Stimulated activated CD4-positive, alpha-beta T cell treated with anti-CD3 and anti-CD28 coated beads, Interleukin-1b, Interleukin-23, amount 100 ng/mL, for 4 hours (primary cell): ENCODE measurements at regions not wholly inside any gene's neighbourhood (a gene's known extent, or its start where the extent isn't known, plus 50 kb on each side); places are given as distances from the start of the nearest gene placed in this dataset.
A peak's percentile ranks its signal among the peaks of the same experiment; 100 is the strongest.

Source experiments
- DNase-seq, 2 donors: peaks; one replicate each; pipeline ENCODE4 v3.0.0-alpha.2; 2020; ENCODE audit warnings: low read depth in 2 of 2

DNA sequence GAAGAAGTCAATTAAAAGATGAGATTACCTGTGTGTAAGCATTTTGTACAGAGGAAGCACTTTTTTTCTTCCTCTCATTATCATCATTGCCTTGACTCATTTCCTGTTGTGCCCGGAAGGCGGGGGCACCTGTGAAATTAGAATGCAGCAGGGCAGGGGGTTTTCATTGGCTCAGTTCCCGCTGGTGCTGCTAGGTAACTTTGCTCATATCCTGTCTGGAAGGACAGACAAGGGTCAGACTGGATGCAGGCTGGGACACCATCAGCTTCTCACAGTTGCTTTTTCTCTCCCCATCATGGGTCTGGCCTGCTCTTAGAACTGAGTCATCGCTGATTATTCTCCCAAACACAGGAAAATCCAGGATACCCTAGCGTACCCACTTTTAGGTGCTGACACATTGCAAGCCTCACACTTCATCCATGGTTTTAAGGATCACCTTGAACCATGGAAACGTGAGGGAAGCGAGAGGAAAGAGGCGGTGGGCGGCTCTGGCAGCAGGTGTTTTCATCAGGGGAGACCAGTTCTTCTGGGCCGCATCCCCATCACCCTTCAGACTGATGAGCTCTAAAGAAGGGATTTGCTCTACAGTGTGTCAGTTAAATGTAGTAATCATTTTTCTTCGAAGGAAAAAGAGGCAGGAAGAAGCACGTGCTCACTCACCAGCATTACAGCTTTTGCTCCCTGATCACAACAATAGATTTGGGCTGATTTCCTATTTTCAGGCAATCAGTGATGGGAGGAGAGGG, 195.7 kb upstream of the SASH1 start:
- DNase-seq, result peak; percentile 30 to 32

DNA sequence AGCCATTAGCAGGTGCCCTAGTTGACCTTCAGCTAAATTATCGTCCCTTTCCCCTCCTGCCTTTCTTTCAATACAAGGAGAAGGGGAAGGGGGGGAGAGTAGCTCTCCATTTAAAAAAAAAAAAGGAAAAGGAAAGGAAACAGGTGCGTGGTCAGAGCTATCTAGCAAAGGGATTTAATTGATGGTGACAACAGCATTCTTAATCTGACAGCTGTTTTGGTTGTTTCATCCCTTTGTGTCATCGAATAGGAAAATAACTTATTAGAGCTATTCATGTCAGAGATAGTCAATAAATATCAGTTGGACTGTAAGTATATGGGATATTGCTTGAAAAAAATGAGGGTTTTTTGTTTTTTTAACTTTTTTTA, 195.2 kb upstream of the SASH1 start:
- no peak for DNase-seq

DNA sequence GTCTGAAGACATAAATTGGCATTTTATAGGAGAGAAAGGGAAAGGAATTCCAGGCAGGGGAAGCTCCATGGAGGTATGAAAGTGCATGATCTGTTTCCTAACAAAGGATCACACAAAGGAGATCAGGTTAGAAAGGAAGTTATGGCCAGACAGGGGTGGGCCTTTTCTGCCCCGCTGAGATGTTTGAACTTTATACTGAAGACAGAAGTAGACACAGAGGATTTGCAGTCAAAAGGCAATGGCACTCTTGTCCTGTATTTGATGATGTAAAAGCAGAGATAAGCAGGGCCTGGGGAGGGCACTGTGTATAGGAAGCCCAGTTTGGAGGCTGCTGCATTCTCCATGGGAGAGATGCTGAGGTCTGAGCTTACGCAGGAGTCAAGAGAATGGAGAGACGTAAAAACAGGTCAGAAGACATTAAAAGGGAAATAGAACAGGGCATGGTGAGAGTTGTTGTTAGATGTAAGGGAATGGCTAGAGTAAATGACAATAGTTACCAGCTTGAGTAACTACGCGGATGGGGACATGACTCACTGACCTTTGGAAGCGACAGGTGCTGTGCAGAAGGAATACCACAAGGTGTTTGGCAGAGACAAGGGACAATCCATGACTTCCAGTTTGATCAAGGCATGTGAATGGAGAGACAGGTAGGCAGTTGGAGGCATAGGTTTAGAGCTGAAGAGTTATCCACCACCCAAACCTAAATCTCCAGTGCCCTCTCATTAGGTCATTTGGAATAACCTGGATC, 190.6 kb upstream of the SASH1 start:
- no peak for DNase-seq

DNA sequence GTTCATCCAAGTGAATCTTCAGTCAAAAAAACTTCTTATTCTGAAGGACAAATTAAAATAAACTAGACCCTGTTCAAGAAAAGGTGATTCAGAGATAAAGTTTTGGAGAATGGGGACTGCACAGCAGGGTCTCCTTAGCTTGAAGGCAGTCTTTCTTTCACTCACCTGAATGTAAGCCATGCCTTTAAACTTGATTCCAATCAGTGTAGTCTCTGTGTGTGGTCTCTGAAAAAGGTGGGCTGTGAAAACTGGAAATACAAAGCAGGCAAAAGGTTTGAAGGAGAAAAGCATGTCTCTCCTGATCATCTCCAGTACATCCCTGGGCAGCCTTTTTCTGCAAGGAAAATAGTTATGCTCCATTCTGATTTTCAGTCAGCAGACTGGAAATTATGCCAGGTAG, 188.0 kb upstream of the SASH1 start:
- DNase-seq, result no peak

DNA sequence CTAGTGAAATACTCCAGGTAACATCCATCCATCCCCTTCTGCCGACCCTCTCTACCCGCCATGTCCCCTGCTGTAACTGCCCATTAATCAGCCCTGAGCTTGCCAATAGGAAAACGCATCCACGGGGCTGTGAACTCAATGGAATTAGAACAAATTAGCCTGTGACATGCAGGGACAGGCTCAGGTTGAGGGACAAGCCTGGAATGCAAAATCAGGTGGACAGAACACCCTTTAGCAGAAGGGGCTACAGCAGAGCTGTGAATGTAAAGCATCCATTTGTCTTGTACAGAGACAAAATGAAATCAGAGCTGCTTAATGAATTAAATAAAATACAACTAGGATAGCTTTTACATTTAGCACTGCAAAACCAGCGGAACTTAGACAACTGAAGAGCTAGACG, 187.3 kb upstream of the SASH1 start:
- DNase-seq, result no peak

DNA sequence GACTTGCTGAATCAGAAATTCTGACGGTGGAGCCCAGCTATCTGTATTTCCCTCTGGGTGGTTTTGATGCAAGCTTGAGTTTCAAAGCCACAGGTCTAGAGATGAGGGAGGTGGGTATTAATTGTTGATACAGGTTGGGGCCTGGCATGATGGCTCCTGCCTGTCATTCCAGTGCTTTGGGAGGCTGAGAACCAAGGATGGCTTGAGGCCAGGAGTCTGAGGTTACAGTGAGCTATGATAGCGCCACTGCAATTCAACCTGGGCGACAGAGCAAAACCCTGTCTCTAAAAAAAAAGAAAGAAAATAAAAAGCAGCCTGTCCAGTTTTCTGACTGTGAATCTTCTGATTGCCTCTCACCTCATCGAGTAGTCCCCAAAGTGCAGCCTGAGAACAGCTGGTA, 184.8 kb upstream of the SASH1 start:
- DNase-seq, result no peak

DNA sequence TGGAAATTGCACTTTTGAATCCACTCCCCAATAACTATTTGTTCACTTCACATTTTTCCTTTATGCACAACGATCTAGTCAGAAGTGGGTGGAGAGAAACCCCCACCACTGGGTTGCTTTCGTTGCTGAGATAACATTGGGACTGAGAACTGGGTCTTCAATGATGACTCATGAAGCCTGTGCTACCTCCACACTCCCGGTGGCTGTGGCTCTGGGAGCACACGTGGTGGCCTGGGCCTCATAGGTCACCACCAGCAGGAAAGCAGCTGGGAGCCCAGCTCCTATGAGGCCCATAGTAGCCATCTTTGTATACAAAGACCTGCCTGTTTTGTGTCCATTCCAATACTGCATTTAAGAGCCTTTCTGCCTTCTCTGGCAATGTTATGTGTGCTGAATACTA, 178.0 kb upstream of the SASH1 start:
- DNase-seq, result no peak

DNA sequence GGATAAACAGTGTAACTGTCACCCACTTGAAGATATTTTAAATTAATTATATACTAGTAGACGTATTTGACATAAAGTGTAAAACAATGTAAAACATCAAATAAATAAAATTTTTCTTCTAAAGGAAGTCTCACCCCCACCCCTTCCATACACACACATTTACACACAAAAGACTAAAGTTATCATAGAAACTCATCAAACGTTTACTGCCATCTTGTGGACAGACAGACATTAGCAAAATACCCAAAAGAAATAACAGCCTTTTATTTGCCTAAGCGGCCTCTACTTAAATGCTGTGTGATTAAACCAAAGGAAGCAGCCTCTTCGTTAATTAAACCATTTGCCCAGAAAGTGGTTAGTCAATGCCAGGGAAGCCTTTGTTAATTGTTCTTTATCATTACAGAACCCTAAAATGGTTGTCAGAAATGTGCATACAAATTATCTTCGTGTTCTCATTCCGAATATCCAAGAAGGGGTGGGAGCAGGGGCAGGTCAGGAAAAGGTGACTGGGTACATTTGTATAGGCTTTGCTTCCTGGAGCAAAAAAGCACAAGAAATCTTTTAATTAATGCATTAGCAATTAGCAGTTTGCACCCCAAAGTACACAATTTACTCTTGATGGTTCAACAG, 176.2 kb upstream of the SASH1 start:
- no peak for DNase-seq

DNA sequence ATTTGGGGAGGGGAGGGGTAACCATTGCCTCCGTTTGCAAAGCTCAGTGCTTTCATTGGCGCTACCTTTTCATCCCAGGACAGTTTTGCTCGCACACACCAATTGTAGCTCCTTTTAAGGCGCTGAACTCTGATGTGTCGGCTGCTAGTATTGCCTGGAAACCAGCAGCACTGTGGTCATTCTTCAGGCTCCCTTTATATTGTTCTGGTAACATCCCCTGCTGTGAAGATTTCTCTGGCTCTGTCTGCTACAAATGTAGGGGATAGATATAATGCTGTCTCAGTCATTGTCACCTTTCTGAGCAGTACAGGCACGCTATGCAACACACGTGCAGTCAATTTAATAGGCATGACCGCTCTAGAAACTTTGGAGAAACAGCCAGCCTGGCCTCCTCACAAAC, 172.9 kb upstream of the SASH1 start:
- DNase-seq, result no peak

DNA sequence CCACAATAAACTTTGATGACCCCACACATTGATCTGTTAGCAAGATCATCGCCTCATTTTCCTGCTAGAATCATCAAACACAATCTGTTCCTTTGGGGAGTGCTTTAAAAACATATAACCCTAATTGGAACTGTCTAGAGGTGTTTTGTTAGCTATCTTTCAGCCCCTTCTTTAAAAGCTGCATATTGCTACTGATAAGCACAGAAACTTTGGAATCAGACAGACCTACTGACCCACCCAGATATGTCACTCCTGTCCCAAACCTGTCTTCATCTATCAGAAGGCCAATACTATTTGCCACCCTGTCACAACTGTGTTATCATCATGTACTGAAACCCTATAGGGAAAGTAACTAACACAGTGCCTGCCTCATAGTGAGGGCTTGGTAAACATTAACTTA, 172.4 kb upstream of the SASH1 start:
- no peak for DNase-seq

DNA sequence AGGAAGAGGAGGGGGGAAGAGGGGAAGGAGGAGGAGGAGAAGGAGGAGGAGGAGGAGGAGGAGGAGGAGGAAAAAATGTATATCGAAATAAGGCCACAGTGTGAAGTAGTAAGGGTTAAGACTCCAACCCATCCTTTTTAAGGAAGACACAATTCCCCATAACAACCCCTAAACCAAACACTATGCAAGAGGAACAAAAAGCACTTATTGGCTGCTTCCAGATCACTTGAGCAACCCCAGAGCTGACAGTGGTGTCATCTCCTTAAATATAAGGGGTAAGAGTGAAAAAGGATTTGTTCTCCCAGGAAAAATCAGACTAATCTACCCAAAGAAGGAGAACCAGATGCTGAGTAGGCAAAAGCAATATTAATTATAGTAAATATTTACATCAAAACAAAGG, 169.1 kb upstream of the SASH1 start:
- DNase-seq, result no peak

DNA sequence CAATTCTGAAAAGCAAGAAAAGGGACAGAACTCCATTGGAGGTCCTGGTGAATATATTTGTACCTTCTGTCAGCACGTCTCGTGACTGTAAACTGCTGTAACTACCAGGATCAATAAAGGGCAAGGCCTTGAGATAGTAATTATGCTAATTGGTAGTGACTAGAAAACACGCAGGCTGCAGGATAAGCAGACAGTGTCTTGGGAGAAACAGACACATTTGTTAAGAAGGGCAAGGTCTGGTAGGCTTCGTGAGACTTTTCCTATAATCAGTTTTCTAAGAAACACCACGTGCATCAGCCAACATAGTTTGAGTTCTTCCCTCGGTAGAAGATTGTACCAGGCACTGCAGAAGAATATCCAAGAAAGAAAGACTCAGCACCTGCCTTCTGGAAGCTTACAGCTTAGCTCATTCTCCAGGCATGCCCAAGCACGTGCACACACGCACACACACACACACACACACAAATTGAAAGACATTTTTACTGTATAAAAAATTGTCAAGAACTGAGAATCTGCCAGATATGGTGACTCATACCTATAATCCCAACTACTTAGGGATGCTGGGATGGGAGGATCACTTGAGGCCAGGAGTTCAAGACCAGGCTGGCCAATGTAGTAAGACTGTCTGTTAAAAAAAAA, 167.0 kb upstream of the SASH1 start:
- DNase-seq, result no peak

DNA sequence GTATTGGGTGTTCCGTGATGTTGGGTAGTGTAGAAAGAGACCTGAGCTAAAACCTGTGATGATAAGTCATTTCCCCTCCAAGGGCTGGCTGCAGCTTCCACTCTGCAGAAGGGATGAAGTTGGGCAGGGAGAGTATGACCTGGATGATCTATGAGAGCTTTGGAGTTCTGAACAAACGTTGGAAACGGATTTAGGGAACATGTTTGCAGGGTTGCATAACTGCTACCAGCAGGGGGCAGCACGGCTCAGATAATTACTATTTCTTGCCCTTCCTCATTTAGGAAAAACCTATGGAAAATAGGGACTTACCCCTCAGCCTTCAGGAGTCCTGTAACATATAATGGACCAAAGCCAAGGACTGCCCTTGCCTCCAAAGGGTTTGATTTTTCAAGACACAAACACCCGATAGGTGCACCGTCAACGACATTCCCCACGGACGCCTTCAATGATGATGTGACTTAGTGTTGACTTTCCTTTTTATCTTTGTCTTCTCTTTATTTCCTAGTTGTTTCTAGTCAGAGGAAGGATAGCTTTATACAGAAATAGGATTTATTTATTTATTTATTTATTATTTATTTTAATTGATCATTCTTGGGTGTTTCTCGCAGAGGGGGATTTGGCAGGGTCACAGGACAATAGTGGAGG, 164.9 kb upstream of the SASH1 start:
- peak in 1 of 2 donors; percentile 27 for DNase-seq

DNA sequence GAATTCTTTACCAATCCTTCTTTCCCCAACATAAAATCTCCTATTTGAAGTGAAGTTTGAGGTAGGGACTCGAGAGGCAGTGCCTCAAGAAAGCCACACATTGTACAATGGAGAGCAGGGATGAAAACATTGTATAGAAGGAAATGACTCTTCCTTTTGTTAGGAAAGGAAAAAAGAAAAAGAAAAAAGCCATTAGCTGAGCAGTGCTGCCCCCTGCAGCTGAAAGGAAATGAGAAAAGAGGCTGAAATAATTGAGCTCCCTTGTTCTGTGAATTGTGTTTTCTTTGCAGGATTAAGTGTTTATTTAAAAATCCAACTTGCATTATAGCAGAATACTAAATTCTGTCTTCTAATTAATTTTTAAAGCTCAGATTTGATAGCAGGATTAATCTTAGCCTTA, 162.9 kb upstream of the SASH1 start:
- no peak for DNase-seq

DNA sequence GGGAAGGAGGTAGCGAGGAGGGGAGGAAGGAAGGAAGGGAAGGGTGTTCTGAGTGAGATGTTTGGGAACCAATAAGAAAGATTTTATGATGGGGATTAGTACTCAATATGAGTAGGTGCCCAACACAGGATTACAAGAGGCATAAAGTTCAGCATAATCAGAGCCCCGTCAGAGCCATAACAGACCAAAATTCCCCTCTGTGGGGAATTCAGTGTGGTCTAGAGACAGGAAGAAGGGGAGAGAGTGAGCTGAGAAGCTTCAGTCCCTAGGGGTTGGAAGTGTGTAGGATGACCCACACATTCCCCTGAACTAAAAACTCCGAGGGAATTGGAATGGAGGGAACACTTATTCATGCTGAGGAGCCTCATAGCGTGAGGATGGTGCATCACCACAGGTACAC, 160.3 kb upstream of the SASH1 start:
- no peak for DNase-seq

DNA sequence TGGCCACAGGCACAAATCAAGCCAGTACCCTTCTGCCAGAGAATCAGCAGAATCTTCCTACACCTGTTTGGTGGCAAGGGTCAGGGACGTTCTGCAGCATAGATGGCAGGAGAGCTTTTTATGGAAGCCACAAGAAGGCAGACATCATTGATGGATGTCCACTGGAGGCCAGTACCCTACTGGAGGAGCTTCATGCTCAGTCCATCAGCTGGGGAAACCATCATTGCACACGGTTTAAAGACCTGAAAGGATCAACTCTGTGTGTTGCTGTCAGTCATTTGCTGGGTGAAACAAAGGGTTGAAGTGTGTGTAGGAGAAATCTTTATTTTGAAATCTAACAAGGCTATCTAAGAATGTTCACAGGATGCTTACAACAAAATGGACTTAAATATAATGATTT, 158.9 kb upstream of the SASH1 start:
- no peak for DNase-seq

DNA sequence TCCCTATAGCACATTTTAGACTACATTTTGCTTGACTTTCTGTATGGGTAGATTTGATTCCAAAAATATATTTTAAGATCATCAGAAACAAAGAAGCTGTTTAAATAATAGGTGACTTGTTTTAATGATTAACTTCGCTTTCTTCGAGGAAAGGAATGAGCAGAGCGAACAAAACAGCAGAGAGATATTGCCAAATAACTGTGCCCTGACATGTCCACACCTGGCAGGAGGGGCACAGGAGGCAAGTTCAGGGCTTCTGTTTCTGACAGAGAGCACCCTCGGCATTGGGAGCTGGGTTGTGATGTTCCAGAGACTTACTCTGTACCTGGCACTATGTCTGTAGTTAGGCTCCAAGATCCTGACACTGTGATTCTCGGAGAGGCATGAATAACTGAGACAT, 155.7 kb upstream of the SASH1 start:
- DNase-seq, result no peak

DNA sequence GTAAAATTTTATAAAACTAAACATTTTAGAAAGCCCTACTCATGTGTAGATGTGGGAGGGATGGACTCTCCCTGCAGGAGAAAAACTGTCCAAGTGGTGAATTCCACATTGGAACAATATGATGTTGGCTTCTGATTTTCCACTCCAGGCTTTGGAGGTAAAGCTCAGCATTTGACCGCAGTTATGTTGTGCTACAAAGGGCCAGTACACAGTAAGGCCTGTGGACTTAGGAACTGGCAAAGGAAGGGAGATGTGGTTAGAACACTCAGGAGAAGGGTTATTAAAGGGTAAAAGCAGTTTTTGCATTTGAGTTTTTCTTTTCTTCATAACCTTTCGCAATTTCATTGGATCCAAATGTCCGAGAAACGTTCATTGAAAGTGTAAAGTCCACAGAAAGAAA, 150.3 kb upstream of the SASH1 start:
- DNase-seq, result no peak

DNA sequence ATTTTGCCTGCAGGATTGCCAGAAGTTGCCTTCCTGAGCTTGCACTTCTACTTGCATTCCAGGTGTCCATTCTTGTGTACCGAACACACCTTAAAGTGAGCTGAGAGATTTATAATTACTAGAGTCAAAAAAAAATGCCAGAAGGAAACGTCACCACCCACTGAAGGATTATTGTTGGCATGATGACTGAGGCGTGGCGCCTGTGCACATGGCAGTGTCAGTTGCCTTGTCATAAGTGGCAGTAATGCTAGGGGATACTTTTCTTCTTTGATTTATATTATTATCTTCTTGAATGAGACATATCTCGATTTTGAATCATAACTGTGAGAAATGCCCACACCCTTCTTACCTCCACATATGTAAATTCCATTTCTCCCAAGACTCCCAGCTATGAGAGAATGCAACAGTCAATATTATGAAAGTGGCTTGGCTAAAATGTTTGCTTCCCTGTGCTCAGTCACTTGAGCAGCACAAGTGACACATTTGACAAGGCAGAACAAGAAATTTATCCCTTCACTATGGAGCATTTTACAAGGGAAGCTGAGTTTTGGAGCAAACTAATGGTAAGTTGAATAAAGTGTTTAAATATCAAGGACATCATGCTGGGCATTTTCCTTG, 149.5 kb upstream of the SASH1 start:
- no peak for DNase-seq

DNA sequence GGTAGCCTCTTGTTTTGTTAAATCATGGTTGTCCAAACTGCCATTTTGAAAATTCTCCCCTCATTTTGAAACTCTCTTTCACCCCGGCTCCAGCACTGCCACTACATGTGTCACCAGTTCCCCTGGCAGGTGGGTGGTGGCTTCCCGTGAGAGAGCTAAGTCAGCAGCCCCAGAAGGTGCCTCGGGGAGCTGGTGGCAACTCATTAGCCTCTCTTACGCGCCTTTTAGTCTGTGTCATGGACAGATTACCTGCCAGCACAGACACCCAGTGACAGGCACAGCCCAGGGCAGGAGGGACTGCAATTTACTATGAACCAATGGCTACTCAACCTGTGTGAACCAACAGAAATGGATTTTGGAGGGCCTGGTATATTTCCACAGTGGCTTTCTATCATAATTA, 147.1 kb upstream of the SASH1 start:
- DNase-seq, result no peak

DNA sequence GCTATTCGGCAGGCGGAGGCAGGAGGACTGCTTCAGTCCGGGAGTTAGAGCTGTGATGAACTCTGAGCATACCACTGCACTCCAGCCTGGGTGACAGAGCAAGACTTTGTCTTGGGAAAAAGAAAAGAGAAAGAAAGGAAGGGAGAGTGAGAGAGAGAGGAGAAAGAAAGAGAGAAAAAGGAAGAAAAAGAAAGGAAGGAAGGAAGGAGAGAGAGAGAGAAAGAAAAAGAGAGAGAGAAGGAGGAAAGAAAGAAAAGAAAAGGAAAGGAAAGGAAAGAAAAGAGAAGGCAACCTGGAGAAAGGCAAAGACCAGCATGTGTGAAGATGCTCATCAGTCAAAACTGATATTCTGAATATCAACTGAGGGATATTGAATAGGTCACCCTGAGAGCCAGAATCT, 143.1 kb upstream of the SASH1 start:
- no peak for DNase-seq

DNA sequence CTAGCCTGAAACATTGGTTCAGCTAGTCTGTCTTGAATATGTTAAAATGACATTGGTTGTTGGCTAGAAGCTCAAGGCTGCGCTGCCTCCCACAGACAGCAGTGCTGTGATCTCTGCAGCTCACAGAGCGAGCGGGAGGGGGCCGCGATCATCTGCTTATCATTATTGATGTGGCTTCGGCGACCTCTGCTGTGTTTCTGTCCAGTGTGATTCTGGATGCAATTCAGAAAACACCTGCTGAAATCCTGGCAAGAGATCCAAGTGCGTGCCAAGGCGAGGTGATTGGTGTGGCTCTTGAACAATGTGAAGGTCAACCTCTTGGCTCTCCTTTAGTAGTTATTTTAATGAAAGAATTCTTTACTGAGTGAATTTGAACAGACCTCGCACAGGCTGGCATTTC, 142.3 kb upstream of the SASH1 start:
- no peak for DNase-seq
